CD4-positive, alpha-beta T cell (primary cell): ENCODE measurements at regions not wholly inside any gene's neighbourhood (a gene's known extent, or its start where the extent isn't known, plus 50 kb on each side); places are given as distances from the start of the nearest gene placed in this dataset.

Experiments
- ATAC-seq: fragments of 200-7000 bp; cut with Tn5 transposase; one replicate; pipeline ENCODE4 v1.10.0; 2022; ENCODE audit warnings: mild to moderate bottlenecking; ENCODE audit not compliant: poor library complexity
- CTCF ChIA-PET: fragments of 350-600 bp; sonication (Branson Sonifier 250); formaldehyde crosslinking; loops from one replicate; lab custom pipeline; 2021; ENCODE audit warnings: antibody characterized with exemption, inconsistent platforms; lab: Charles Lee
- POLR2A ChIA-PET: fragments of 350-600 bp; sonication (Branson Sonifier 250); formaldehyde crosslinking; loops from one replicate; lab custom pipeline; 2021; ENCODE audit warnings: antibody characterized with exemption, inconsistent platforms; lab: Charles Lee
- DNase-seq, 14 experiments: peaks; one replicate each; pipeline ENCODE4 v3.0.0-alpha.2; 2013 to 2020; ENCODE audit warnings: mixed read lengths in 2 of 14
- H3K27ac ChIP-seq, 2 donors: one replicate each; pipeline versions ENCODE4 v1.5.1 to v1.7.0; 2013; ENCODE audit warnings: low read length in 2 of 2, low read depth in 1 of 2, mild to moderate bottlenecking in 1 of 2
- H3K27me3 ChIP-seq, 2 experiments: 1 replicate in 1 of 2; 2 replicates in 1 of 2; pipeline versions ENCODE4 v1.6.1 to v1.7.0; 2013; ENCODE audit warnings: low read length in 2 of 2, control low read depth in 1 of 2, mild to moderate bottlenecking in 1 of 2, moderate library complexity in 1 of 2; ENCODE audit not compliant: insufficient read depth in 2 of 2, control insufficient read depth in 1 of 2
- H3K36me3 ChIP-seq: one replicate; pipeline ENCODE4 v1.6.1; 2013; ENCODE audit warnings: low read length, control low read depth; ENCODE audit not compliant: insufficient read depth
- H3K4me1 ChIP-seq: one replicate; pipeline ENCODE4 v1.6.1; 2013; ENCODE audit warnings: low read length, control low read depth; ENCODE audit not compliant: insufficient read depth
- H3K4me3 ChIP-seq: one replicate; pipeline ENCODE4 v1.5.1; 2013; ENCODE audit warnings: mild to moderate bottlenecking, low read length, moderate library complexity
- H3K9me3 ChIP-seq, 2 experiments: 1 replicate in 1 of 2; 2 replicates in 1 of 2; pipeline versions ENCODE4 v1.6.1 to v1.7.0; 2013; ENCODE audit warnings: low read length in 2 of 2, mild to moderate bottlenecking in 2 of 2, control low read depth in 1 of 2, moderate library complexity in 1 of 2; ENCODE audit not compliant: control insufficient read depth in 1 of 2, insufficient read depth in 1 of 2
- H3K27ac Mint-ChIP-seq: one replicate; pipeline ENCODE4 v1.8.0; 2020; ENCODE audit warnings: mixed read lengths
- H3K27me3 Mint-ChIP-seq: one replicate; pipeline ENCODE4 v1.8.0; 2021; ENCODE audit warnings: mixed read lengths
- H3K36me3 Mint-ChIP-seq: one replicate; pipeline ENCODE4 v1.8.0; 2021; ENCODE audit warnings: low read depth, mixed read lengths
- H3K4me1 Mint-ChIP-seq: one replicate; pipeline ENCODE4 v1.8.0; 2021; ENCODE audit warnings: low read depth, mixed read lengths
- H3K4me3 Mint-ChIP-seq: one replicate; pipeline ENCODE4 v1.8.0; 2020; ENCODE audit warnings: mild to moderate bottlenecking, mixed read lengths
- H3K9me3 Mint-ChIP-seq: one replicate; pipeline ENCODE4 v1.8.0; 2020; ENCODE audit warnings: mixed read lengths
- CTCF ChIP-seq: fragments of 200-600 bp; IDR thresholded peaks from one replicate; pipeline ENCODE4 v1.8.0; 2022; ENCODE audit warnings: antibody characterized with exemption, mild to moderate bottlenecking
- intact Hi-C, 2 experiments: fragments of 100-400 bp; cut with DNase I in 1 of 2; cut with micrococcal nuclease in 1 of 2; formaldehyde crosslinking; loops; one replicate each; pipeline versions ENCODE4 v1.15.1 to v1.9.0; 2023 to 2025; cut with DNase I, micrococcal nuclease

- H3K27me3 Mint-ChIP-seq, result no peaks in the 10 kb centered on the region
- Histone ChIP-seq H3K27ac (no peak overlapping the region), H3K4me1 (no peaks in the 10 kb centered on the region), H3K9me3 (peaks cover 0 to 4% of the 10 kb centered on the region in 2 experiments), H3K4me3 (no peak overlapping the region), H3K27me3 (no peaks in the 10 kb centered on the region), H3K36me3 (no peaks in the 10 kb centered on the region)
- DNase-seq, result no peak
- H3K36me3 Mint-ChIP-seq, result no peaks in the 10 kb centered on the region
- H3K4me3 Mint-ChIP-seq, result no peak overlapping the region
- TF ChIP-seq CTCF, result no peak
- intact Hi-C loops, result no loop called here
- ATAC-seq, result no peak
- H3K27ac Mint-ChIP-seq, result no peak overlapping the region
- no peaks in the 10 kb centered on the region for H3K4me1 Mint-ChIP-seq
- CTCF ChIA-PET, result no interaction called here
- peaks cover 6% of the 10 kb centered on the region for H3K9me3 Mint-ChIP-seq
- POLR2A ChIA-PET, result no interaction called here
These were observed 776.4 kb upstream of the ATXN8OS start for GRCh38 chr13:69331245-69331644.

- no peaks in the 10 kb centered on the region for H3K4me1 Mint-ChIP-seq
- ChIA-PET POLR2A (no interaction called here), CTCF (no interaction called here)
- Histone ChIP-seq H3K4me3 (no peak overlapping the region), H3K27me3 (no peaks in the 10 kb centered on the region), H3K4me1 (no peaks in the 10 kb centered on the region), H3K27ac (no peak overlapping the region), H3K36me3 (no peaks in the 10 kb centered on the region), H3K9me3 (peaks cover 0 to 9% of the 10 kb centered on the region in 2 experiments)
- peaks cover 2% of the 10 kb centered on the region for H3K9me3 Mint-ChIP-seq
- intact Hi-C loops, result no loop called here
- no peaks in the 10 kb centered on the region for H3K36me3 Mint-ChIP-seq
- no peak overlapping the region for H3K4me3 Mint-ChIP-seq
- no peaks in the 10 kb centered on the region for H3K27me3 Mint-ChIP-seq
- H3K27ac Mint-ChIP-seq, result no peak overlapping the region
- ATAC-seq (no peak), DNase-seq (no peak)
- no peak for TF ChIP-seq CTCF
These were observed 783.3 kb upstream of the ATXN8OS start for GRCh38 chr13:69324090-69324886.

- POLR2A ChIA-PET, result no interaction called here
These were observed 788.0 kb upstream of the ATXN8OS start for GRCh38 chr13:69319656-69320055.

More at GRCh38 chr13:69319656-69320055, 788.0 kb upstream of the ATXN8OS start:
- CTCF ChIA-PET, result no interaction called here
- Mint-ChIP-seq H3K27me3 (no peaks in the 10 kb centered on the region), H3K36me3 (no peaks in the 10 kb centered on the region), H3K9me3 (peaks cover 4% of the 10 kb centered on the region), H3K4me3 (no peak overlapping the region), H3K27ac (no peak overlapping the region), H3K4me1 (no peaks in the 10 kb centered on the region)
- TF ChIP-seq CTCF, result no peak
- Histone ChIP-seq H3K36me3 (no peaks in the 10 kb centered on the region), H3K27ac (no peak overlapping the region), H3K9me3 (peaks cover 0 to 3% of the 10 kb centered on the region in 2 experiments), H3K4me3 (no peak overlapping the region), H3K4me1 (no peaks in the 10 kb centered on the region), H3K27me3 (no peaks in the 10 kb centered on the region)
- intact Hi-C loops, result no loop called here
- DNase-seq (no peak), ATAC-seq (no peak)
